GM19397 (cell line): ENCODE measurements at regions not wholly inside any gene's neighbourhood (a gene's known extent, or its start where the extent isn't known, plus 50 kb on each side); places are given as distances from the start of the nearest gene placed in this dataset.
"Not testable (repeated sequence)": the region's sequence is repeated elsewhere in the genome, so short reads cannot be mapped to it uniquely, and the experiment has no call there.

Experiments
- ATAC-seq: cut with Tn5 transposase; IDR thresholded peaks from one replicate; pipeline ENCODE4 v1.9.1; 2021; ENCODE audit warnings: mild to moderate bottlenecking, moderate library complexity; ENCODE audit not compliant: unreplicated experiment

DNA sequence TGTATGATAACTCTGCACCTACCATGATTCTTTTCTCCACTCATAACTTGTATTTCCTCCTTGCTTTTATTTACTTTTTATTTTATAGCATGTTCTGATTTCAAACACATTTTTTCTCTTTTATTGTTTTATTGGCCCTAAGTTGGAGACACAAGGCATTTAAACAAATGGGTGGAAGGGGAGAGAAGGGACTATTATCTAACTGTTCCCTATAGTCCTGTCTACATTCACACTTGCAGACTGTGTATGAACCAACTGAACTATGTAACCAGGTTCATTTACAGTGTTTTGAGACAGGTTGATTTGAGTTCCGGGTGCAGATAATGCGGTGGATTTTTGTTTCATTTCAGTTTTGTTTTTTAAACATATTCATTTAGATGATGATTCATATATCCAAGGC, 830.6 kb upstream of the SEMA6A start:
- ATAC-seq: no peak

DNA sequence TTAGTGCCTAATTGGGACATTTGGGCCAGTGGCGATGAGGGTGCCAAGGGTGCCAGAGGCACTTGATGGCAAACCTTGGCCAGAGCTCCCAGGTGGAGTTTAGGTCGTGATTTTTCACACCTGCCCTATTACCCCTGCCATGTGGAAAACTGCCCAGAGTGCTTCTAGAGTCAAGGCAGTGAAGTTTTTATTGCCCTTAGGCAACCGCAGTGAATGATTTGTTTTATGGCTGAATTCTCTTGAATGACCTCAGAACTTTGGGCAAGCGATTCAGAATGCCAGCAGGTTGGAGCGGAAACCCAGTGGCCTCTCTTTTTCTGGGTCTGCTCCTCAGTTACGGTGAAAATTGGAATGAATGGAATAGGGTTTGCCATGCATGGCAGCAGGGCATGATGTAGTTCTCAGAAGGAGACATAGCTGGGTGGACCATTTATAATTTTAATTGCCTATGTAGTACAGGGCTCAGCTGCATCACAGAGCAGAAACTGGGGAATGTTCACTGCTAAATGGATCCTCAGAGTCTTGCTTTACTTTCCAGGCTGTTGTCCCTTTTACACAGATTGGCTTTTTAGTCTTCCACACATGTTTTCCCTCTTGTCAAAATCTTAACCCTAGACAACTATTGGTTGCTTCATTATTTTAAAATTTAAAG, 820.0 kb upstream of the SEMA6A start:
- no peak for ATAC-seq

DNA sequence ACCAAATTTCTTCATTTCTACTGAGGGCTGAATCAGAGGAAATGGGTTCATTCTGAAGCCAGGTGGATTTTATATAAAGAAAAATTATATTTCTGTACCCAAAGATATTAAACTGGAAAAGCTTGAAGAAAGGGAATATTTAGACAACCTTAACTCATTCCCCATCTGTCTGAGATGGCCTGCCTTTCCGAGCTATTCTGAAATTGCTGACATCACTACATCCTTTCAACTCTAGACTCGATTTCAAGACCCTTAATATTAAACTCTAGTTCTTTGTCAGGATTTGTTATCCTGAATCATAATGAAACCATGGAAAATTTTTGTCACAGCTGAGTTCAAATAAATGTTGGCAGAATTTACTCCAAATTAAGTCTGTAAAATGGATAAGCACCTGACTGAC, 818.5 kb upstream of the SEMA6A start:
- ATAC-seq: no peak

DNA sequence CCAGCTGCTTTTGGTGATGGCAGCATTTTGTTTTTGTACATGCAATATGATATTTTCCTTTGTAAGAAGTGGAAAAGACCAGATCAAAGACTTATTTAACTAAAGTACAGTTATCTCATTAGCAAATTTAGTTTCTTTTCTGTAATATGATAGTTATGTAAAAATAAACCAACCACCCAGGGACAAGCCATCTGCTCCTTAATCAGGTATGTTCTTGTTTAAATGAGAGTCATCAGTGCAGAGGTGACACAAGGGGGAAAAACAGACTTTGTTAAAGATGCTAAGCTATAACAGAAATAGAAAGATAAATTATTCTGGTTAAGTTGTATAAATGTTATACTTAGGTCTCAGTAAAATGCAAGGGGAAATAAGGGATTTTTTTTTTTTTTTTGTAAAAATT, 805.7 kb upstream of the SEMA6A start:
- ATAC-seq: no peak

DNA sequence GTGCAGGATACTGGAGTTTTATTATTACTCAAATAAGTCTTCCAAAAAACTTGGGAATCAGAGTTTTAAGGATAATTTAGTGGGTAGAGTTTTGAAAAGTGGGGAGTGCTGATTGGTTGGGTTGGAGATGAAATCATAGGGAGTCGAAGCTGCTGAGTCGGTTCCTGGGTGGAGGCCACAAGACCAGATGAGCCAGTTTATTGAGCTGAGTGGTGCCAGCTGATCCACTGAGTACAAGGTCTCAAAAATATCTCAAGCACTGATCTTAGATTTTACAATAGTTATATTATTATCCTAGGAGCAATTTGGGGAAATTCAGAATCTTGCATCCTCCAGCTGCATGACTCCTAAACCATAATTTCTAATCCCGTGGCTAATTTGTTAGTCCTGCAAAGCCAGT, 804.9 kb upstream of the SEMA6A start:
- no peak for ATAC-seq

DNA sequence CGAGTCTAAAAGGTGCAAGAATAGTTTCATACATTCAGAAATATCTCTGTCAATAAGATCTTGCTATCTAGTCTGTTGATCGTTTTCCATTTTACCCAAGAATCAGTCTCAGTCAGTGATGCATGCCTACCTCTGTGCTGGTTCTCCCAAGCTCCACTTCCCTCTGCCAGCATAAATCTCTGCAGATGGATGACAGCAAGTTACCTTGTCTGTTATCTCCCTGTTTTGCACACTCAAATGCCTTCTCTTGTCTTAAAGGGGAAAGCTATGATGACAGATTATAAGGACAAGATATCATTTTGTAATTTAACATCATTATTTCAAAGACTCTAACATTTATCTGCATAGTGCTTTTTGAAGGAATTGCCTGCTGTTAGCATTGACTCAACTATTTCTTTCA, 802.1 kb upstream of the SEMA6A start:
- no peak for ATAC-seq

DNA sequence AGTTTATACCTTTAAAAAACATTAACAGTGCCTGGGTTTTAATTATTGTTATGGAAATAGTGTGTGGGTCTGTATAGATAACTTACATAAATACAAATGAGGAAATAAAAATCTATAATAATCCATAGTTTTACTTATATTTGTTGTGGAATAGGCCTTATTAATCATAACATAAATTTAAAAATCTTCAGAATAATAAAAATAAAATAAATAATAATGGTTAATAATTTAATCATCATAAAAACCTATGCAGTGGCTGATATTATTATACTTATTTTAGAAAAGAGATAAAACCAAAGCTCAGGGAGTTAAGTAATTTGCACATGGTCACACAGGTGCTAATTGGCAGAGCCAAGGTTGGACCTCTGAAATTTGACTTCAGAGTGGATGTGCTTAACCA, 785.3 kb upstream of the SEMA6A start:
- ATAC-seq: no peak

DNA sequence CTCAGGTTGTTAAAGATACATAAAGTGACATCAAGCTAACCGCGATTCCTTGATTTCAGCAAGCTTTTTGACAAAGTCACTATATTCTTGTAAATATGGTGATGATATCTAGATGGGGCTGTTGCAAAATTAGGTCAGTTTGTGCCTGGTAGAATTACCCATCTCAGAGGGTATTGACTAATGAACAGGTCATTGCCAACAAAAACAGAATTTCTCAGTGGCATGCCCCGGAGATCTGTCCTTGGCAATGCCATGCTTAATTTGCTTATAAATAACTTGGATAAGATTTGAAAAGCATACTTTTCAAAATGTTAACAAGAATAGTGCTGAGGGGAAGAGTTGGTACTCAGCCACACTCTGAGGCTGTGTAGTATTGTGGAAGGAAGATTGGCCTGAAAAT, 783.3 kb upstream of the SEMA6A start:
- ATAC-seq: no peak

DNA sequence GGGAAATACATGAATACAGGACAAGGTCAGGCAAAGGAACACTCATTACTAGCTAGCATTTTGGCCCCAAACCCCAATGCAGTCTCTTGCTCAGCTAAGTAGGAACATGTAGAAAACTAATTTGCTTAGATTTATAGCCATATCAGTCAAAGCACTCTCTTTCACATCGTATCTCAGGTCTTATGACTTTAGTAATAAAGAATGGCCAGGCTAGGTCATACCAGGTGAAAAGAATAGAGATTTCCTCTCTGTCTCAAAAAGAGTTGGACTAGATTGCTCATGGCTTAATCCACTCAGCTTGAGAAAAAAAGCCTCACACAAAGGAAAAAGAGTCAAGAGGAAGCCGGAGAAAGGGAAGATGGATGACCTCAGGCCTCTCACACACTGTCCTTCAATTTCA, 772.7 kb upstream of the SEMA6A start:
- ATAC-seq: no peak

DNA sequence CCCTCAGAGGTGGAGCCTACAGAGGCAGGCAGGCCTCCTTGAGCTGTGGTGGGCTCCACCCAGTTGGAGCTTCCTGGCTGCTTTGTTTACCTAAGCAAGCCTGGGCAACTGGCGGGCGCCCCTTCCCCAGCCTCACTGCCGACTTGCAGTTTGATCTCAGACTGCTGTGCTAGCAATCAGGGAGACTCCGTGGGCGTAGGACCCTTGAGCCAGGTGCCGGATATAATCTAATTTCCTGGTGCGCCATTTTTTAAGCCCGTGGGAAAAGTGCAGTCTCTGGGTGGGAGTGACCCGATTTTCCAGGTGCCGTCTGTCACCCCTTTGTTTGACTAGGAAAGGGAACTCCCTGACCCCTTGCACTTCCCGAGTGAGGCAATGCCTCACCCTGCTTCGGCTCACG, 769.1 kb upstream of the SEMA6A start:
- ATAC-seq: not testable (repeated sequence)

DNA sequence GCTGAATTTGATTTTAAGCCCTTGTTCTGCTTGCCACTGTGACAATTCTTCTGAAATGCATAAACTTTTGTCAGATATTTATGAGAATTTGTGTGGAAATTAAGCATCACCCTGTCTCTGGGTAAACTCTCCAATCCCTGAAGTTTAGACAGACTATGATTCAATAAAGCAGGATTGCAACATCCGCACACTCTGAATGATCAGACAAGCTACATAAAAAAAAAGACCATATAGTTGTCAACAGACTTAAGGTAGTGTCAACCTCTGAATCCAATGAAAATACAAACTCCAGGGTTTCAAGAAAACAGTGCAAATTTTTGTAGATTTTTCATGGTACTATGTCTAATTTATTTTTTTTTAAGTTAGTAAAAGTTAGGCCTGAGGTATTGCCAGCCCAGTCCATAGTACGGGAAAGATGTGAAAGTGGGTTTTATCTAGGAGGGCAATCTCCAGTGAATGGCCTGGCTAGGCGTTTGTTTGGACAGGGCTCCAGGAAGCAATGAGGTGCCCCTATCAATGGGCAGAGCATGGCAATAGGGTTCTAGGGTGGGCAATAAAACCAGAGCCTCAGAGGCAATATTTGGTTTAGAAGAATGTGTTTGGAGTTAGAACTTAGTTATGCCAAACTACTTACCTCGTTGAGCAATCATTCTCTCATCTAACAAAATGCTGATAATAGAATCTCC, 762.6 kb upstream of the SEMA6A start:
- ATAC-seq: no peak

DNA sequence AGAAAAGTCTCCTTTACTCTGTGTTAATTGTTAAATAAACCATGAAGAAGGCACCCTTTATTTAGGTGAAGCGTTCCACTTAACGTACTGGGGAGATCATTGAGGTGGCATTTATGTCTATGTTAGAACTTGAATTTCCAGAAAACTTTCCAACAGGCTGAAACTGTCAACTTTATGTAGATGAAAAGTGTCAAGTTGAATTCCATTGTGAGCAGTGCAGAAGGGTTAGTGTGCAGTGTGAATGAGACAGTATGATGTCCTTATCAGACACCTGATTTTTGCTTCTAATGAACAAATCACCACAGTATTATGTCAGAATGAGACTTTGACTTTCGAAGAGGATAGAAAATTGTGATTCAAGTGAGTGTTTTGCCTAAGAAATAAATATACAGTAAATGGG, 761.6 kb upstream of the SEMA6A start:
- no peak for ATAC-seq

DNA sequence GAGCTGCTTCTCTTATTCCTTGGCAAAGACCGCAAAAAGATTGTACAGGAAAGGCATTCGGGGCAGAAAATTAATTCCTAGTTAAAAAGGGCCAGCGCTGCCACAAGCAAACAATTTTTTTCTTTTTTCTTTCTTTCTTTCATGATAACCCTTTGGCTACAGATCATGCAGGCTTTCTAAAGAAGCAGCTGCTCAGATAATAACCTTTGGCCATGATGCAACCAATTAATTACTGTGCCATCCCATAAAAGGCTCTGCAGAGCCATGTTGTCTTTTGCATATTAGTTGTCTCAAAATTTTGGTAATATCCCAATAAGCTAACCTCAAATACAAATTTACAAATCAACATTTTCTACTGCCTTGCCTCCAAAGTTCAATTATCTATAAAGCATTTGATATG, 758.4 kb upstream of the SEMA6A start:
- no peak for ATAC-seq

DNA sequence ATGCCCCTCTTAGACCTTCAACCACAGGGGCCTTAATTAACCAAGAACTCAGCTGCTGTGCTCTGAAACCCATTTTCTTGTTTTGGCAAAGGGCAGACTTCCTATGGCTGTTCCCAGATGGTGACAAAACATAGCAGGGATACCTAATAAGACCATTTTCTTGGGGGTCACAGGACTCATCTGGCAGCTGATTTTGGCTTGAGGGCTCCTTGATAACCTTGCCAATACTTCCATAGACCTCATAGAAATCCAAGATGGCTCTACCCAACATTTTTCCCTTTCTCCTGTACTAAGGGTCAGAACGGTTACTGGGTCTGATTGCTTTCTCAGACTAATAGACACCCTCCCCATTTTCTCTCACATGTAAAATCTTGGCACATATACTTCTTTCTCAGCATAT, 757.7 kb upstream of the SEMA6A start:
- no peak for ATAC-seq

DNA sequence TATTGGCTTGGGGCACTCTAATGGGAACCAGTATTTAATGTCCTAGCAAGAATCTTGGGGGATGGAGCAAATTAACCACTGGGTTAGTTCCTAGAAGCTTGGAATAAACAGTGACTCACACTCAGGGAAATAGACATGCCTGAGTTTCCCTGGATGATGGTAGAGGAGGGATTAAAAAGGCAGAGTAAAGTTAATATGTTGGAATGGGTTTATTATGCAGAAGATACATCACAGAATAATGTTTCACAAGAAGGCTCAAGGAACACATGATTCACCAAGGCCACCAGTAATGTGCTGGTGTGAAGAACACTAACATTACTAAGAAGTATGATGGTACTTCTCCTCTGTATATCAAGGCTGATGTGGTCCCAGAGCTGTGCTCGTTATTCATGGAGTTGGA, 752.9 kb upstream of the SEMA6A start:
- no peak for ATAC-seq

DNA sequence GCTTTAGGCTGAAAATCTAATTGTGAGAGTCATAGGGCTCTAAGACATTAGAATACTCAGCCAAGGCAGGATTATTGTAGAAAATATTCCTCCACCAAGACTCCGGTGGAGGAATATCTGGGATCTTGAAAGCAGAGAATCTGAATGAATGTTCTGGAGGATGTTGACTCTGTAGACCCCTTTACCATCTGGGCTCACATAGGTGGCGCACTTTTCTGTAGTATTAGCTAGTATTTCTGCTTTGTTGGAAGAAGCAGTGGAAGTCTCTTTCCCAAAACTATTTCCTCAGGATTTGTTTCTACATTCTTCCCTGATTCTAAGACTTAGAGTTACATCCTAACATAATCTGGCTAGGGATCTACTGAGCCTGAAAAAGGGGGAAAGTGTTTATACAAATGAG, 752.4 kb upstream of the SEMA6A start:
- no peak for ATAC-seq

DNA sequence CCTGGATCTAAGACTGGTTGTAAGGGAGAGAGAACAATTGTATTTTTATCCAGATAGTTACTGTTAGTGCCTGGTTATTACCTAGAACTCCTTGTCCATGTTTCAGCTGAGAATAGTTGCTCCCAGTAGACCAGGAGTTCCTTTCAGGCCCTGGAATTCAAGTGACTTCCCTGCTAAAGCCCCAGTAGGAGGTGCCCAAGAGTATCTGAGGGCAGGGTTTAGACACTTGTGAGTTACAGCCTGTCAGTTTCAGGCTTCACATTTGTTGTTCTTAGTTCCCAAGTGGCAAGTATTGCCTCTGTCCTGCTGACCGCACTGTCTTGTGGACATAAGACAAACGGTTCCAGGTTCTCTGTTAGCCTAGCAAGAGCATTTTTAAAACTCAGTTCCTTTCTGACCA, 743.9 kb upstream of the SEMA6A start:
- ATAC-seq: no peak

DNA sequence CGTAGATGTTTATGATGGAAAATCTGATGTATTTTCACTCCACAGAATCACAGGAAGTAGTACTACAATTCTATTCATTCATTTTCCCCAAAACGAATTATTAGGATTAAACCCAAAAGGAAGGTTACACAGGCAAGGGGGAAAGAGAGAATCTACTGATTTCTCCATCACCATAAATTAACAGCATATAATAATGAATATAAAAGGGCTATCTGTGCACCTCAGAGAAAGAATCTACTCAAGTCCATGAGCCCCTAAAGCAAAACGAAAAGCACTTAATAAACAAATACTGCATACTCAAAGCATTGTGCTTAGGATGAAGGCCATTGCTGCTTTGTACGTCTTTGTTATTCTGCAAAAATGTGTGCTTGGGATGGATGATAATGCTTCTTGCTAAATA, 740.5 kb upstream of the SEMA6A start:
- ATAC-seq: no peak

DNA sequence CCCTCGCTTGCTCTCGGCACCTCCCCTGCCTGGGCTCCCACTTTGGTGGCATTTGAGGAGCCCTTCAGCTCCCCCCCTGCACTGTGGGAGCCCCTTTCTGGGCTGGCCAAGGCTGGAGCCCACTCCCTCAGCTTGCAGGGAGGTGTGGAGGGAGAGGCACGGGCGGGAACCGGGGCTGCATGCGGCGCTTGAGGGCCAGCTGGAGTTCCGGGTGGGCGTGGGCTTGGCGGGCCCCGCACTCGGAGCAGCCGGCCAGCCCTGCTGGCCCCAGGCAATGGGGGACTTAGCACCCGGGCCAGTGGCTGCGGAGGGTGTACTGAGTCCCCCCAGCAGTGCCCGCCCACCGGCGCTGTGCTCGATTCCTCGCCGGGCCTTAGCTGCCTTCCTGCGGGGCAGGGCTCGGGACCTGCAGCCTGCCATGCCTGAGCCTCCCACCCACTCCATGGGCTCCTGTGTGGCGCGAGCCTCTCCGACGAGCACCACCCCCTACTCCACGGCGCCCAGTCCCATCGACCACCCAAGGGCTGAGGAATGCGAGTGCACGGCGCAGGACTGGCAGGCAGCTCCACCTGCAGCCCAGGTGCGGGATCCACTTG, 730.0 kb upstream of the SEMA6A start:
- ATAC-seq: not testable (repeated sequence)

DNA sequence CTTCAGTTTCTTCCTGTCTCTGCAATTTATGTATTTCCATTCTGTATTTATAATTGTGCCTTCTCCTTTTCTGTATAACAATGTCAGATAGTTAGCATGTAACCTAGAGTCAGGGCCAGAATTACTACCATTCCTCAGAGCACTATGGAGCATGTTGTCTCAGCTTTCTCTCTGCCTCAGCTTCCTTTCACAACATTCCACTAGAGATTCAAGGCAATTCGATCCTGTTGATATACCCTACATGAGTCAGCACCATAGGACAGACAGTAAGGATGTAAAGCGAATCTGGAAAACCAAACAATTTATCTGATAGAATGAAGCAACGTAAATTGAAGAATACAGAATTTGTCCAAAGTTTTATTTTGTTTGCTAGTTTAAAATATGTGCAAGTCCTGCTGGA, 728.3 kb upstream of the SEMA6A start:
- ATAC-seq: no peak

DNA sequence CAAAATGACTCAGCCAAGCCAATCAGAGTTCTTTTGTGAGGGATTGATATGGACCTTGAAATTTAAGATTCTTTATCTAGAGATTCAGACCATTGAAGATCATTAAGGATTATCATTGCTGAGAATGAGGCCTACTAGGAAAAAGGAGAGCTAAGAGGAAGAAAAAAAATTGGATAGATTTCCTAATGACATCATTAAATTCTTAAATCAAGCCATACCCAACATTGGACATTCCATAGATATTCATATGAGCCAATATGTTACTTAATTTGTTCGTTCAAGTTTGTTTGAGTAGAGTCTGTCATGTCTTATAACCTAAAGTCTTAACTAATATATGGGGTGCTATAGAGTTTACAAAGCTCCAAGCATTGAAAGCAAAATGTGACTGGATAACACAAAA, 727.9 kb upstream of the SEMA6A start:
- no peak for ATAC-seq

DNA sequence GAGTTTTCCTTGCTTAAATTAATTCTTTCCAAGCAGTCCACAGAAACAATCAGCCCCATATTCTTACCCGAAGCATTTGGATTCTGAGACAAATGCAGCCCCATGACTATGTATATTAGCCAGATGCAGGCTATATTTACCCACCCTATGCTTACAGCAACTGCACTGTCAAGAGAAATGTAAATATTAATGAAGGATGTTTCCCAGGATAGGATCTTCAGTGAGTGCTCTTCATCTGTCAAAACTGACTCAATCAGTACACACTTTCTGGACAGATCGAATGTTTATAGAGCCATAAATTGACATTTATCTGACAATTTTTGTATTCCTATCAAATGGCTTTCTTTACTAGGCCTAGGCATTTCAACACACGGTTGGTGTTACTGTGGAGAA, 725.3 kb upstream of the SEMA6A start:
- ATAC-seq: no peak
